ENCODE measurements at regions not wholly inside any gene's neighbourhood (a gene's known extent, or its start where the extent isn't known, plus 50 kb on each side); places are given as distances from the start of the nearest gene placed in this dataset.

GRCh38 chrX:10698318-10698640 is 77.9 kb upstream of the MID1 start:
- no peak for TF ChIP-seq CTCF (IDR thresholded peaks at IDR 0.05)
- TF ChIP-seq, protein P1, sequence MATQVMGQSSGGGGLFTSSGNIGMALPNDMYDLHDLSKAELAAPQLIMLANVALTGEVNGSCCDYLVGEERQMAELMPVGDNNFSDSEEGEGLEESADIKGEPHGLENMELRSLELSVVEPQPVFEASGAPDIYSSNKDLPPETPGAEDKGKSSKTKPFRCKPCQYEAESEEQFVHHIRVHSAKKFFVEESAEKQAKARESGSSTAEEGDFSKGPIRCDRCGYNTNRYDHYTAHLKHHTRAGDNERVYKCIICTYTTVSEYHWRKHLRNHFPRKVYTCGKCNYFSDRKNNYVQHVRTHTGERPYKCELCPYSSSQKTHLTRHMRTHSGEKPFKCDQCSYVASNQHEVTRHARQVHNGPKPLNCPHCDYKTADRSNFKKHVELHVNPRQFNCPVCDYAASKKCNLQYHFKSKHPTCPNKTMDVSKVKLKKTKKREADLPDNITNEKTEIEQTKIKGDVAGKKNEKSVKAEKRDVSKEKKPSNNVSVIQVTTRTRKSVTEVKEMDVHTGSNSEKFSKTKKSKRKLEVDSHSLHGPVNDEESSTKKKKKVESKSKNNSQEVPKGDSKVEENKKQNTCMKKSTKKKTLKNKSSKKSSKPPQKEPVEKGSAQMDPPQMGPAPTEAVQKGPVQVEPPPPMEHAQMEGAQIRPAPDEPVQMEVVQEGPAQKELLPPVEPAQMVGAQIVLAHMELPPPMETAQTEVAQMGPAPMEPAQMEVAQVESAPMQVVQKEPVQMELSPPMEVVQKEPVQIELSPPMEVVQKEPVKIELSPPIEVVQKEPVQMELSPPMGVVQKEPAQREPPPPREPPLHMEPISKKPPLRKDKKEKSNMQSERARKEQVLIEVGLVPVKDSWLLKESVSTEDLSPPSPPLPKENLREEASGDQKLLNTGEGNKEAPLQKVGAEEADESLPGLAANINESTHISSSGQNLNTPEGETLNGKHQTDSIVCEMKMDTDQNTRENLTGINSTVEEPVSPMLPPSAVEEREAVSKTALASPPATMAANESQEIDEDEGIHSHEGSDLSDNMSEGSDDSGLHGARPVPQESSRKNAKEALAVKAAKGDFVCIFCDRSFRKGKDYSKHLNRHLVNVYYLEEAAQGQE (IDR thresholded peaks at IDR 0.05; ENCODE audit: insufficient read depth in 1 of 2, low read depth in 2 of 2, low read length in 1 of 2), result no peak
- no peak for TF ChIP-seq POLR2AphosphoS5 (IDR thresholded peaks at IDR 0.05; ENCODE audit: low read depth, low read length)
- TF ChIP-seq TCF7L2 (IDR thresholded peaks at IDR 0.05; ENCODE audit: low read depth, low read length), result no peak
- TF ChIP-seq SIN3A (IDR thresholded peaks at IDR 0.05; ENCODE audit: borderline replicate concordance, insufficient read depth, low read depth, low read length), result no peak

Measured in Panc1 (cell line).